ENCODE measurements at regions not wholly inside any gene's neighbourhood (a gene's known extent, or its start where the extent isn't known, plus 50 kb on each side); places are given as distances from the start of the nearest gene placed in this dataset.

DNA sequence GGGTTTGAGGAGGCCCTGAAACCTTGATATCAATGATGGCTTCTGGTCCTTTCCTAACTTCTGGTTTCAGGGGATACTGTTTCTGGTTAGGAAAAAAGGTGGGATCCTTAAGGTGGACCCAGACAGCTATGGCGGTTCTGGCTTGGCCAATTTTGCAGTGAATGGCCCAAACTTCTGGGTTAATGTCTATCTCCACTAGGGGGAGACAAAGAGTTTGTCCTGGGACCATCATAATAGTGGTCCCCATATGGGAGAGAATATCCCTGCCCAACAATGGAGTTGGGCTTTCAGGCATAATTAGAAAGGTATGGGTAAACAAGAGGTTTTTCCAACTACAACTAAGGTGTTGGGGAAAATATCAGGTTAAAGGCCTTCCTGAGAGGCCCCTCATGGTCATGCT lies 273.5 kb downstream of the CALCRL start:
- intact Hi-C loops (cut with DNase I), result no loop called here
- Histone ChIP-seq H3K27ac (no peak overlapping the region), H3K36me3 (replicated peaks in 1 of 2) (no peaks in the 10 kb centered on the region), H3K4me3 (no peak overlapping the region), H3K4me1 (replicated peaks in 1 of 2) (no peaks in the 10 kb centered on the region), H3K9me3 (replicated peaks in 1 of 3) (no peaks in the 10 kb centered on the region), H3K27me3 (no peaks in the 10 kb centered on the region)
- TF ChIP-seq POLR2A (IDR thresholded peaks at IDR 0.05), result no peak
- TF ChIP-seq, protein P1, sequence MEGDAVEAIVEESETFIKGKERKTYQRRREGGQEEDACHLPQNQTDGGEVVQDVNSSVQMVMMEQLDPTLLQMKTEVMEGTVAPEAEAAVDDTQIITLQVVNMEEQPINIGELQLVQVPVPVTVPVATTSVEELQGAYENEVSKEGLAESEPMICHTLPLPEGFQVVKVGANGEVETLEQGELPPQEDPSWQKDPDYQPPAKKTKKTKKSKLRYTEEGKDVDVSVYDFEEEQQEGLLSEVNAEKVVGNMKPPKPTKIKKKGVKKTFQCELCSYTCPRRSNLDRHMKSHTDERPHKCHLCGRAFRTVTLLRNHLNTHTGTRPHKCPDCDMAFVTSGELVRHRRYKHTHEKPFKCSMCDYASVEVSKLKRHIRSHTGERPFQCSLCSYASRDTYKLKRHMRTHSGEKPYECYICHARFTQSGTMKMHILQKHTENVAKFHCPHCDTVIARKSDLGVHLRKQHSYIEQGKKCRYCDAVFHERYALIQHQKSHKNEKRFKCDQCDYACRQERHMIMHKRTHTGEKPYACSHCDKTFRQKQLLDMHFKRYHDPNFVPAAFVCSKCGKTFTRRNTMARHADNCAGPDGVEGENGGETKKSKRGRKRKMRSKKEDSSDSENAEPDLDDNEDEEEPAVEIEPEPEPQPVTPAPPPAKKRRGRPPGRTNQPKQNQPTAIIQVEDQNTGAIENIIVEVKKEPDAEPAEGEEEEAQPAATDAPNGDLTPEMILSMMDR (IDR thresholded peaks at IDR 0.05), result no peak
- WGBS, 4 donors, result 86 to 100% (median 97%) methylated on average over 1 of the region's 1 CpG
- no peak for DNase-seq

DNA sequence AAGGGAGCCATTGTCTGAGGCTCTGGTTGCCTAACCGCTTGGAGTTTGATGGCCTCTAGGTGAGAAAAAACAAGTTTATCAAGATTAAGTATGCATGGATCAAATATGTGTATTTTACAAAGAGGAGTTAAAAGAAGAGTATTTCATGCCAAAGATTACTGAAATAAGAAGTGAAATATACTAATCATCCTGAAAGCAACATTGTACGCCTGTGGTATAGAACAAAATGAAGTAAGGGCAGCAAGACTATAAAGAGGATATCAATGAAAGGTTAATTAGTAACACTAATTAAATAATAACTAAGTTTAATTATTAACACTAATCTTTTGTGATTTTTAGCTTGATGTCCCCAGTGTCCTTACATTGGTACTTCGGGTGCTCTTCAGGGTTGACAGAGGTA lies 276.7 kb downstream of the CALCRL start:
- H3K27ac ChIP-seq, result no peak overlapping the region
- no peaks in the 10 kb centered on the region for H3K4me1 ChIP-seq (replicated peaks in 1 of 2)
- WGBS, 4 donors, result 49 to 58% (median 57%) methylated on average over 3 of the region's 3 CpGs
- no peak for DNase-seq
- H3K4me3 ChIP-seq, result no peak overlapping the region
- TF ChIP-seq, protein P1 (IDR thresholded peaks at IDR 0.05), result no peak
- no peak for TF ChIP-seq POLR2A (IDR thresholded peaks at IDR 0.05)
- H3K36me3 ChIP-seq (replicated peaks in 1 of 2), result no peaks in the 10 kb centered on the region
- H3K9me3 ChIP-seq (replicated peaks in 1 of 3), result no peaks in the 10 kb centered on the region
- H3K27me3 ChIP-seq, result no peaks in the 10 kb centered on the region
- intact Hi-C loops (cut with DNase I), result no loop called here

DNA sequence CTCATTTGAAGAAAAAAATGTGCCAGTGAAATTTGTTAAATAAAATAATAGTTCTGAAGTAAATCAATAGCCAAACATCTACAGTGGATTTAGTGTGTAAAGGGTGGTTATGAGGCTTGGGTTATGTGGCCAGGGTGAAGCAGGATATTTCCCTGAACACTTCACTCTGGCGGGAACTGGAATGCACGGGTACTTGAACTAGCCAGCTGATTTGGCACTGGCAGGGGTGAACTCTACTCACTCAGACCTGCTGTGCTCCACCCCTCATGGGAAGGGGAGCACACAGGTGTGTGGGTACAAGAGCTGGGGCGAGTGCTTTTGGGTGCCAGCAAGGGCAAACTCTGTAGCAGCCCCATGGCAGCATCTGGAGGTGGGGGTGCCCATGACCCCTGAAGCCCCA lies 278.2 kb downstream of the CALCRL start:
- no peak overlapping the region for H3K27ac ChIP-seq
- TF ChIP-seq, protein P1 (IDR thresholded peaks at IDR 0.05), result no peak
- no peak for TF ChIP-seq POLR2A (IDR thresholded peaks at IDR 0.05)
- intact Hi-C loops (cut with DNase I), result no loop called here

DNA sequence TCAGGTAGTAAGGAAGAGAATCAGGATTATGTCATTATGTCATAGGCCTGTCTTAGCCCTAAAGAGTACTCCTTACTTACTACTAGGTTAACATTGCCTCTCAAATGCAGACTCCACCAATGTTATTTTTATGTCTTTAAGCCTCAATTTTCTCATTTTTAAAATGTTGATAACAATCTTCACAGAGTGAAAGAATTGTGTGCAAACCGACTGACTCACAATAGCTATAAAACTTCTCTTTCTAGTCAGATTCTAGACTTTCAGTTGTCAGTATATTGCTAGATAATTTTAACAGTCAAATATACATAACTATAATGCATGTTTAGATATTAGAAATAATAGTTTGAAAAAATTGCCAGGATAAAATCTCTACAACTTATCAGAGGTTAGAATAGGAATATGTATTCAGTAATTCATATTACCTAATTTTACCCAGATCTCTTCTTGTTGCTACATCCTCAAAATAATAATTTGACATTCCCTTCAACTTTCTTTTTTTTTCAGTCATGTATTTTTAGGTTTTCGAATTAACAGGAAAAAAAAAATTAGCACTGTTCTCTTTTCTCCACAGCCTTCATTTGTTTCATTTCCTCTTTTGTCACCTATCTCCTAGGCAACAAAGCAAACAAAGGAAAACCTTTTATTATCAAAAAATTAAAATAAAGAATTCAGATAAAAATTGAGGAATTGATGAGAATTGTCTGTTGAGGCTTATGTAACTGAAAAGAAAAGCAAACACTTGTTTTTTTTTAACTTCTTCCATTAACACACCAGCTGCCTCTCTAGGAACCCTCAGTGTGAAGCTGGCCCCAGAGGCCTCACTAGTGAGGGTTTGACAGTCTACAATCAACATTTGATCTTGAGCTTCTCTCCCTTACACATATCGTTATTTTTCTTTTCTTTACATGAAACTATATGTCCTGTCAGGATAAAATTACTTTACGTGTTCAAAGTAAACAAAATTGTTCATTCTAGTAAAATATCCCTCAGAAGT lies 279.0 kb downstream of the CALCRL start:
- intact Hi-C loops (cut with DNase I), result no loop called here
- Histone ChIP-seq H3K27me3 (no peaks in the 10 kb centered on the region), H3K4me3 (no peak overlapping the region), H3K27ac (no peak overlapping the region), H3K9me3 (replicated peaks in 1 of 3) (no peaks in the 10 kb centered on the region), H3K36me3 (replicated peaks in 1 of 2) (no peaks in the 10 kb centered on the region), H3K4me1 (replicated peaks in 1 of 2) (no peaks in the 10 kb centered on the region)
- no peak for TF ChIP-seq POLR2A (IDR thresholded peaks at IDR 0.05)
- TF ChIP-seq, protein P1 (IDR thresholded peaks at IDR 0.05), result no peak
- no peak for DNase-seq
- 37 to 47% (median 43%) methylated on average over 4 of the region's 4 CpGs for WGBS, 4 donors

More for the DNA sequence above, 278.2 kb downstream of the CALCRL start:
- H3K4me3 ChIP-seq, result no peak overlapping the region
- H3K4me1 ChIP-seq (replicated peaks in 1 of 2), result no peaks in the 10 kb centered on the region
- no peaks in the 10 kb centered on the region for H3K9me3 ChIP-seq (replicated peaks in 1 of 3)
- WGBS, 4 donors, result 79 to 96% (median 85%) methylated on average over 2 to 3 of the region's 3 CpGs
- no peaks in the 10 kb centered on the region for H3K36me3 ChIP-seq (replicated peaks in 1 of 2)
- DNase-seq, result no peak
- H3K27me3 ChIP-seq, result no peaks in the 10 kb centered on the region
